GM12878 (cell line): ENCODE measurements at regions not wholly inside any gene's neighbourhood (a gene's known extent, or its start where the extent isn't known, plus 50 kb on each side); places are given as distances from the start of the nearest gene placed in this dataset.

Source experiments
- ATAC-seq: fragments of 200-7000 bp; cut with Tn5 transposase; 3 replicates; pipeline ENCODE4 v1.9.1; 2020; ENCODE audit warnings: mild to moderate bottlenecking, moderate library complexity
- BruUV-seq: library from RNA; stranded (reverse); fragments of 400-500 nt; replicated peaks from 2 replicates; lab custom pipeline; 2021; lab: Mats Ljungman, UMichigan
- CTCF ChIA-PET: fragments of 300-600 bp; sonication (Branson Sonifier 250); formaldehyde crosslinking; extraction: SDS; loops from one replicate; lab custom pipeline; 2021; ENCODE audit warnings: inconsistent platforms; lab: Yijun Ruan, JAX
- POLR2A ChIA-PET: fragments of 350-600 bp; formaldehyde crosslinking; extraction: SDS; loops from one replicate; lab custom pipeline; 2021; ENCODE audit warnings: inconsistent platforms; lab: Charles Lee
- RAD21 ChIA-PET: fragments of 300-600 bp; sonication (Branson Sonifier 250); formaldehyde crosslinking; loops from one replicate; lab custom pipeline; 2023; ENCODE audit warnings: antibody characterized with exemption; ENCODE audit not compliant: unreplicated experiment; lab: Charles Lee
- SMC1A ChIA-PET: fragments of 300-600 bp; sonication (Branson Sonifier 250); formaldehyde crosslinking; loops from one replicate; lab custom pipeline; 2023; ENCODE audit not compliant: unreplicated experiment, uncharacterized antibody; lab: Charles Lee
- DNase-seq: peaks from one replicate; pipeline ENCODE4 v3.0.0-alpha.2; 2011; ENCODE audit warnings: low read depth, low spot score
- FAIRE-seq: peaks from 3 replicates; lab custom pipeline; 2011; peaks lifted over from hg19 to GRCh38; lab: Jason Lieb, UNC
- H2AFZ ChIP-seq: 2 replicates; pipeline ENCODE4 v1.6.0; 2011; ENCODE audit warnings: low read depth, low read length, control low read depth; ENCODE audit not compliant: control insufficient read depth
- H3K27ac ChIP-seq: 2 replicates; pipeline ENCODE4 v1.5.1; 2011; ENCODE audit warnings: control low read depth; ENCODE audit not compliant: control insufficient read depth, insufficient read depth
- H3K27me3 ChIP-seq, 2 experiments: replicated peaks in 1 of 2; 2 replicates each; pipeline versions ENCODE4 v1.6.0 to v1.6.1; 2011; ENCODE audit warnings: low read length in 1 of 2; ENCODE audit not compliant: control insufficient read depth in 2 of 2, insufficient read depth in 2 of 2
- H3K36me3 ChIP-seq, 2 experiments: 2 replicates each; pipeline ENCODE4 v1.5.1; 2011; ENCODE audit warnings: low read length in 1 of 2; ENCODE audit not compliant: control insufficient read depth in 2 of 2, insufficient read depth in 2 of 2
- H3K4me1 ChIP-seq: 2 replicates; pipeline ENCODE4 v1.6.1; 2011; ENCODE audit warnings: mild to moderate bottlenecking, low read length, moderate library complexity, mixed read lengths; ENCODE audit not compliant: control insufficient read depth, insufficient read depth
- H3K4me2 ChIP-seq: 2 replicates; pipeline ENCODE4 v1.6.0; 2011; ENCODE audit warnings: control low read depth; ENCODE audit not compliant: control insufficient read depth, insufficient read depth
- H3K4me3 ChIP-seq: fragments of 200-600 bp; sonication (generic); 2 replicates; pipeline ENCODE4 v1.5.1; 2016
- H3K79me2 ChIP-seq: 2 replicates; pipeline ENCODE4 v1.6.0; 2011; ENCODE audit warnings: low read length; ENCODE audit not compliant: control insufficient read depth, insufficient read depth
- H3K9ac ChIP-seq: 2 replicates; pipeline ENCODE4 v1.8.0; 2011; ENCODE audit warnings: low read length, control low read depth, mixed read lengths; ENCODE audit not compliant: control insufficient read depth, insufficient read depth
- H3K9me3 ChIP-seq: replicated peaks from 3 replicates; pipeline ENCODE4 v1.5.1; 2011; ENCODE audit warnings: mild to moderate bottlenecking, low read length; ENCODE audit not compliant: control insufficient read depth, insufficient read depth
- H4K20me1 ChIP-seq: 2 replicates; pipeline ENCODE4 v1.6.0; 2011; ENCODE audit not compliant: control insufficient read depth, insufficient read depth
- CBFB ChIP-seq: IDR thresholded peaks from 2 replicates; pipeline ENCODE4 v1.6.1; 2016; ENCODE audit warnings: antibody characterized with exemption, low read depth
- CEBPB ChIP-seq, 2 experiments: fragments of 150-350 bp in 1 of 2; IDR thresholded peaks; 2 replicates each; pipeline ENCODE4 v1.6.1; 2012 to 2014; ENCODE audit warnings: low read depth in 2 of 2, low read length in 2 of 2, borderline replicate concordance in 1 of 2, inconsistent platforms in 1 of 2
- CREM ChIP-seq: IDR thresholded peaks from 2 replicates; pipeline ENCODE4 v1.6.1; 2014; ENCODE audit warnings: antibody characterized with exemption, low read depth
- GATAD2B ChIP-seq: fragments of 450-650 bp; conservative IDR thresholded peaks from 2 replicates; pipeline ENCODE4 v1.6.1; 2017; ENCODE audit warnings: low read depth, mild to moderate bottlenecking, moderate library complexity
- IKZF1 ChIP-seq: fragments of 450-650 bp; conservative IDR thresholded peaks from 2 replicates; pipeline ENCODE4 v1.6.1; 2017; ENCODE audit warnings: antibody characterized with exemption, mild to moderate bottlenecking
- KAT2A ChIP-seq: conservative IDR thresholded peaks from 2 replicates; pipeline ENCODE4 v1.6.1; 2011; ENCODE audit warnings: low read depth, low read length; ENCODE audit not compliant: control insufficient read depth
- MTA2 ChIP-seq: fragments of 450-650 bp; IDR thresholded peaks from 2 replicates; pipeline ENCODE4 v1.6.1; 2016; ENCODE audit warnings: low read depth, mild to moderate bottlenecking, moderate library complexity
- MTA3 ChIP-seq: IDR thresholded peaks from 2 replicates; pipeline ENCODE4 v1.6.1; 2012; ENCODE audit warnings: low read length, inconsistent platforms, borderline replicate concordance
- MYB ChIP-seq: fragments of 150-350 bp; IDR thresholded peaks from 2 replicates; pipeline ENCODE4 v1.6.1; 2014; ENCODE audit warnings: mild to moderate bottlenecking, low read depth, low read length, borderline replicate concordance
- NFIC ChIP-seq: IDR thresholded peaks from 2 replicates; pipeline ENCODE4 v1.6.1; 2012; ENCODE audit warnings: low read depth, mild to moderate bottlenecking, inconsistent platforms, low read length, moderate library complexity
- NR2F1 ChIP-seq: fragments of 450-650 bp; conservative IDR thresholded peaks from 2 replicates; pipeline ENCODE4 v1.6.1; 2017; ENCODE audit warnings: mild to moderate bottlenecking
- RUNX3 ChIP-seq: IDR thresholded peaks from 2 replicates; pipeline ENCODE4 v1.6.1; 2012; ENCODE audit warnings: low read length, inconsistent platforms
- SIN3A ChIP-seq: IDR thresholded peaks from 2 replicates; pipeline ENCODE4 v1.6.1; 2012; ENCODE audit warnings: low read depth, low read length, improper control_type of control experiment
- SPI1 ChIP-seq: IDR thresholded peaks from 2 replicates; pipeline ENCODE4 v1.6.1; 2011; ENCODE audit warnings: low read depth, mild to moderate bottlenecking, low read length, moderate library complexity, borderline replicate concordance; ENCODE audit not compliant: insufficient read depth
- SUPT20H ChIP-seq: IDR thresholded peaks from 2 replicates; pipeline ENCODE4 v1.6.1; 2011; ENCODE audit warnings: low read depth, mild to moderate bottlenecking, low read length, moderate library complexity, borderline replicate concordance; ENCODE audit not compliant: control insufficient read depth
- WGBS: methylation state at CpG from one replicate; pipeline ENCODE4 v1.1.6; 2016; ENCODE audit warnings: low lambda C conversion rate; ENCODE audit not compliant: insufficient replicate concordance, insufficient coverage; ENCODE audit errors: missing lambda C conversion rate; 5-methylcytosine and 5-hydroxymethylcytosine counted together
- in situ Hi-C: fragments of 300-500 bp; cut with MboI; formaldehyde crosslinking; loops from 9 replicates; pipeline ENCODE4 v1.14.3; 2018; ENCODE audit warnings: mixed read lengths
- intact Hi-C: fragments of 100-400 bp; cut with micrococcal nuclease; formaldehyde crosslinking; loops from one replicate; pipeline ENCODE4 v1.14.2; 2022; ENCODE audit not compliant: unreplicated experiment
- TF ChIP-seq, protein P1 (sequence below): fragments of 450-650 bp; IDR thresholded peaks from 2 replicates; pipeline ENCODE4 v1.6.1; 2016; ENCODE audit warnings: mild to moderate bottlenecking
- TF ChIP-seq, protein P2 (sequence below): fragments of 450-650 bp; IDR thresholded peaks from 2 replicates; pipeline ENCODE4 v1.6.1; 2016; ENCODE audit warnings: mild to moderate bottlenecking
- TF ChIP-seq, protein P3 (sequence below): IDR thresholded peaks from 2 replicates; pipeline ENCODE4 v1.6.1; 2012; ENCODE audit warnings: low read depth, low read length, improper control_type of control experiment
- TF ChIP-seq, protein P4 (sequence below): fragments of 450-650 bp; IDR thresholded peaks from 2 replicates; pipeline ENCODE4 v1.6.1; 2017; ENCODE audit warnings: low read depth, mild to moderate bottlenecking, moderate library complexity
- TF ChIP-seq, protein P5 (sequence below): IDR thresholded peaks from 2 replicates; pipeline ENCODE4 v1.6.1; 2011; ENCODE audit warnings: borderline replicate concordance, low read depth, mild to moderate bottlenecking, moderate library complexity, low read length; ENCODE audit not compliant: insufficient read depth, poor library complexity, severe bottlenecking

DNA sequence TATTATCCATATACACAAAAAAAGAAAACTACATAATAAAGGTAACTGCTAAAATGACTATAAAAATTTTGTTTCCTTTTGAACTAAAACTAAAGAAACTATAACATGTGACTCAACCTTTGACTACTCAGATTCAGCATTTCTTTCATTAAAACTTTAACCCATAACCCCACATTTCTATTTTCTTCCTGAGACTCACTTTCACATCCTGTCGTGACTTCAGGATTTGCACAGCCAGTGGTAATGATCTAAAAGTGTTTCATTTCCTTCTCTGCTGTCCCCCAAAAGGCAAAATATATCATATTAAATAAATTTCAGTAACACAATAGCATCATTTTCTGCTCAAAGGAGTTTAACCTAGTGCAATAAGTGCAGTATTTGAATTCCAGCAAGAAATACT, 1022.4 kb upstream of the DIAPH2 start:
- Histone ChIP-seq H3K4me1 (no peaks in the 10 kb centered on the region), H2AFZ (no peak overlapping the region), H4K20me1 (no peaks in the 10 kb centered on the region), H3K9me3 (no peaks in the 10 kb centered on the region), H3K27ac (no peak overlapping the region), H3K36me3 (no peaks in the 10 kb centered on the region), H3K4me3 (no peak overlapping the region), H3K9ac (no peak overlapping the region), H3K79me2 (no peaks in the 10 kb centered on the region), H3K4me2 (no peak overlapping the region), H3K27me3 (no peaks in the 10 kb centered on the region)
- ChIA-PET CTCF (no interaction called here), RAD21 (no interaction called here), SMC1A (no interaction called here), POLR2A (no interaction called here)
- intact Hi-C loops: no loop called here
- FAIRE-seq: no peak
- BruUV-seq: no TSS peak
- no peak for DNase-seq
- WGBS: 40% methylated on average over 1 of the region's 1 CpG
- ATAC-seq: peak; percentile 69
- in situ Hi-C loops: no loop called here
- TF ChIP-seq, protein P1, sequence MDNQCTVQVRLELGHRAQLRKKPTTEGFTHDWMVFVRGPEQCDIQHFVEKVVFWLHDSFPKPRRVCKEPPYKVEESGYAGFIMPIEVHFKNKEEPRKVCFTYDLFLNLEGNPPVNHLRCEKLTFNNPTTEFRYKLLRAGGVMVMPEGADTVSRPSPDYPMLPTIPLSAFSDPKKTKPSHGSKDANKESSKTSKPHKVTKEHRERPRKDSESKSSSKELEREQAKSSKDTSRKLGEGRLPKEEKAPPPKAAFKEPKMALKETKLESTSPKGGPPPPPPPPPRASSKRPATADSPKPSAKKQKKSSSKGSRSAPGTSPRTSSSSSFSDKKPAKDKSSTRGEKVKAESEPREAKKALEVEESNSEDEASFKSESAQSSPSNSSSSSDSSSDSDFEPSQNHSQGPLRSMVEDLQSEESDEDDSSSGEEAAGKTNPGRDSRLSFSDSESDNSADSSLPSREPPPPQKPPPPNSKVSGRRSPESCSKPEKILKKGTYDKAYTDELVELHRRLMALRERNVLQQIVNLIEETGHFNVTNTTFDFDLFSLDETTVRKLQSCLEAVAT: no peak
- TF ChIP-seq, protein P2, sequence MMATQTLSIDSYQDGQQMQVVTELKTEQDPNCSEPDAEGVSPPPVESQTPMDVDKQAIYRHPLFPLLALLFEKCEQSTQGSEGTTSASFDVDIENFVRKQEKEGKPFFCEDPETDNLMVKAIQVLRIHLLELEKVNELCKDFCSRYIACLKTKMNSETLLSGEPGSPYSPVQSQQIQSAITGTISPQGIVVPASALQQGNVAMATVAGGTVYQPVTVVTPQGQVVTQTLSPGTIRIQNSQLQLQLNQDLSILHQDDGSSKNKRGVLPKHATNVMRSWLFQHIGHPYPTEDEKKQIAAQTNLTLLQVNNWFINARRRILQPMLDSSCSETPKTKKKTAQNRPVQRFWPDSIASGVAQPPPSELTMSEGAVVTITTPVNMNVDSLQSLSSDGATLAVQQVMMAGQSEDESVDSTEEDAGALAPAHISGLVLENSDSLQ: no peak
- TF ChIP-seq CREM (no peak), SUPT20H (no peak), IKZF1 (no peak), NR2F1 (0 out of 2 replicates have a peak, but pooled peaks have one; percentile 23), GATAD2B (no peak), SIN3A (no peak), MTA3 (no peak), KAT2A (no peak), MYB (no peak), MTA2 (peak; percentile 38; the same call in 1 of the 2 replicates), CEBPB (IDR thresholded peaks at IDR 0.05; ENCODE audit: borderline replicate concordance in 1 of 2, low read depth in 2 of 2, low read length in 2 of 2) (no peak), RUNX3 (peak; percentile 10; the same call in 1 of the 2 replicates), CBFB (no peak), NFIC (peak; percentile 27; the same call in 1 of the 2 replicates), SPI1 (no peak)
- TF ChIP-seq, protein P3, sequence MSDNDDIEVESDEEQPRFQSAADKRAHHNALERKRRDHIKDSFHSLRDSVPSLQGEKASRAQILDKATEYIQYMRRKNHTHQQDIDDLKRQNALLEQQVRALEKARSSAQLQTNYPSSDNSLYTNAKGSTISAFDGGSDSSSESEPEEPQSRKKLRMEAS: no peak
- TF ChIP-seq, protein P4, sequence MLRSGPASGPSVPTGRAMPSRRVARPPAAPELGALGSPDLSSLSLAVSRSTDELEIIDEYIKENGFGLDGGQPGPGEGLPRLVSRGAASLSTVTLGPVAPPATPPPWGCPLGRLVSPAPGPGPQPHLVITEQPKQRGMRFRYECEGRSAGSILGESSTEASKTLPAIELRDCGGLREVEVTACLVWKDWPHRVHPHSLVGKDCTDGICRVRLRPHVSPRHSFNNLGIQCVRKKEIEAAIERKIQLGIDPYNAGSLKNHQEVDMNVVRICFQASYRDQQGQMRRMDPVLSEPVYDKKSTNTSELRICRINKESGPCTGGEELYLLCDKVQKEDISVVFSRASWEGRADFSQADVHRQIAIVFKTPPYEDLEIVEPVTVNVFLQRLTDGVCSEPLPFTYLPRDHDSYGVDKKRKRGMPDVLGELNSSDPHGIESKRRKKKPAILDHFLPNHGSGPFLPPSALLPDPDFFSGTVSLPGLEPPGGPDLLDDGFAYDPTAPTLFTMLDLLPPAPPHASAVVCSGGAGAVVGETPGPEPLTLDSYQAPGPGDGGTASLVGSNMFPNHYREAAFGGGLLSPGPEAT: no peak
- TF ChIP-seq, protein P5, sequence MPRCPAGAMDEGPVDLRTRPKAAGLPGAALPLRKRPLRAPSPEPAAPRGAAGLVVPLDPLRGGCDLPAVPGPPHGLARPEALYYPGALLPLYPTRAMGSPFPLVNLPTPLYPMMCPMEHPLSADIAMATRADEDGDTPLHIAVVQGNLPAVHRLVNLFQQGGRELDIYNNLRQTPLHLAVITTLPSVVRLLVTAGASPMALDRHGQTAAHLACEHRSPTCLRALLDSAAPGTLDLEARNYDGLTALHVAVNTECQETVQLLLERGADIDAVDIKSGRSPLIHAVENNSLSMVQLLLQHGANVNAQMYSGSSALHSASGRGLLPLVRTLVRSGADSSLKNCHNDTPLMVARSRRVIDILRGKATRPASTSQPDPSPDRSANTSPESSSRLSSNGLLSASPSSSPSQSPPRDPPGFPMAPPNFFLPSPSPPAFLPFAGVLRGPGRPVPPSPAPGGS: no peak
